ENCODE measurements at regions not wholly inside any gene's neighbourhood (a gene's known extent, or its start where the extent isn't known, plus 50 kb on each side); places are given as distances from the start of the nearest gene placed in this dataset.

- H3K4me2 ChIP-seq = no peak overlapping the region
- no peaks in the 10 kb centered on the region for H3K36me3 ChIP-seq (ENCODE audit: low read depth)
- TF ChIP-seq EZH2 (IDR thresholded peaks at IDR 0.05; ENCODE audit: low read depth) = no peak
- TF ChIP-seq CTCF (conservative IDR thresholded peaks at IDR 0.05) = no peak
- BruUV-seq (replicated peaks) = no TSS peak
- intact Hi-C loops (cut with micrococcal nuclease; ENCODE audit: unreplicated experiment) = no loop called here
- H3K79me2 ChIP-seq (ENCODE audit: low read depth) = no peaks in the 10 kb centered on the region
- DNase-seq = no peak
- POLR2A ChIA-PET (ENCODE audit: unreplicated experiment) = no interaction called here
- H3K9me3 ChIP-seq (ENCODE audit: insufficient read depth, low read depth) = no peaks in the 10 kb centered on the region
- no peaks in the 10 kb centered on the region for H3K4me1 ChIP-seq (replicated peaks; ENCODE audit: insufficient read depth)
- H2AFZ ChIP-seq = no peak overlapping the region
- no peaks in the 10 kb centered on the region for H3K27me3 ChIP-seq (ENCODE audit: insufficient read depth, low read depth)
- no peaks in the 10 kb centered on the region for H4K20me1 ChIP-seq (ENCODE audit: insufficient read depth)
- H3F3A ChIP-seq (ENCODE audit: insufficient read depth, low read depth) = no peaks in the 10 kb centered on the region
- no peak overlapping the region for H3K4me3 ChIP-seq
- no peaks in the 10 kb centered on the region for H3K9me2 ChIP-seq (ENCODE audit: insufficient read depth)
- H3K27ac ChIP-seq = no peak overlapping the region
- CTCF ChIA-PET = no interaction called here
Measured at GRCh38 chr16:51691109-51691508, 540.0 kb upstream of the SALL1 start.

- no peak overlapping the region for H3K27ac ChIP-seq
- no peaks in the 10 kb centered on the region for H3K4me1 ChIP-seq (replicated peaks; ENCODE audit: insufficient read depth)
- H3K27me3 ChIP-seq (ENCODE audit: insufficient read depth, low read depth) = no peaks in the 10 kb centered on the region
- no peak overlapping the region for H2AFZ ChIP-seq
- CTCF ChIA-PET = no interaction called here
- no peaks in the 10 kb centered on the region for H3F3A ChIP-seq (ENCODE audit: insufficient read depth, low read depth)
- H3K9me2 ChIP-seq (ENCODE audit: insufficient read depth) = no peaks in the 10 kb centered on the region; the same call in 1 of the 2 replicates
- TF ChIP-seq CTCF (conservative IDR thresholded peaks at IDR 0.05) (no peak), EZH2 (IDR thresholded peaks at IDR 0.05; ENCODE audit: low read depth) (no peak)
- H3K4me3 ChIP-seq = no peak overlapping the region
- H3K79me2 ChIP-seq (ENCODE audit: low read depth) = no peaks in the 10 kb centered on the region
- DNase-seq = no peak
- no peaks in the 10 kb centered on the region for H4K20me1 ChIP-seq (ENCODE audit: insufficient read depth)
- no peaks in the 10 kb centered on the region for H3K9me3 ChIP-seq (ENCODE audit: insufficient read depth, low read depth)
- H3K4me2 ChIP-seq = no peak overlapping the region
- POLR2A ChIA-PET (ENCODE audit: unreplicated experiment) = no interaction called here
- BruUV-seq (replicated peaks) = no TSS peak
- no peaks in the 10 kb centered on the region for H3K36me3 ChIP-seq (ENCODE audit: low read depth)
- intact Hi-C loops (cut with micrococcal nuclease; ENCODE audit: unreplicated experiment) = no loop called here
Measured at GRCh38 chr16:51685498-51685897, 534.4 kb upstream of the SALL1 start.

GRCh38 chr16:51683882-51684281 lies 532.8 kb upstream of the SALL1 start:
- CTCF ChIA-PET = no interaction called here
- POLR2A ChIA-PET (ENCODE audit: unreplicated experiment) = no interaction called here

More at GRCh38 chr16:51683882-51684281, 532.8 kb upstream of the SALL1 start:
- Histone ChIP-seq H3K36me3 (ENCODE audit: low read depth) (no peaks in the 10 kb centered on the region), H3K27ac (no peak overlapping the region), H3K9me2 (ENCODE audit: insufficient read depth) (no peaks in the 10 kb centered on the region; the same call in 1 of the 2 replicates), H3K79me2 (ENCODE audit: low read depth) (no peaks in the 10 kb centered on the region), H3K9me3 (ENCODE audit: insufficient read depth, low read depth) (no peaks in the 10 kb centered on the region), H3K4me1 (replicated peaks; ENCODE audit: insufficient read depth) (no peaks in the 10 kb centered on the region), H4K20me1 (ENCODE audit: insufficient read depth) (no peaks in the 10 kb centered on the region), H3K27me3 (ENCODE audit: insufficient read depth, low read depth) (no peaks in the 10 kb centered on the region), H3K4me3 (no peak overlapping the region), H3K4me2 (no peak overlapping the region), H3F3A (ENCODE audit: insufficient read depth, low read depth) (no peaks in the 10 kb centered on the region), H2AFZ (no peak overlapping the region)
- BruUV-seq (replicated peaks) = no TSS peak
- no peak for DNase-seq
- intact Hi-C loops (cut with micrococcal nuclease; ENCODE audit: unreplicated experiment) = no loop called here
- no peak for TF ChIP-seq EZH2 (IDR thresholded peaks at IDR 0.05; ENCODE audit: low read depth)
- no peak for TF ChIP-seq CTCF (conservative IDR thresholded peaks at IDR 0.05)
